ENCODE measurements at regions not wholly inside any gene's neighbourhood (a gene's known extent, or its start where the extent isn't known, plus 50 kb on each side); places are given as distances from the start of the nearest gene placed in this dataset.

DNA sequence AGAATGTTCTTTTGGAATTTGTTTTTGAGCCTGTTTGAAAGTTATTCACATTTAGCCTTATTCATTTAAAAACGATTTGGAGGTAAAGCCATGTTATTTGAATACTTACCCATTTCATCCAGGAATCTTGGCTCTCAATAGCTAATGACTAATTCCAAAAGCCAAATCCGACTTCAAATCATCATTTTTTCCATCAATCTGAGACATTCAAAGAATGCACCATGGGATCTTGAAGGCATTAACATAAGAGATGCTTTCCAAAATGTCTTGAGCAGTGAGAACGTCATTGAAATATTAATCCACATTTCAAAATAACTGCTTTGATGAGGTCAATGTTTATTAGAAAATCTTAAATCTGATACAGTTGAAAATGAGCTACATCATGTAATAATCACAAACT lies 617.0 kb upstream of the RORB start:
- TF ChIP-seq, protein P1, sequence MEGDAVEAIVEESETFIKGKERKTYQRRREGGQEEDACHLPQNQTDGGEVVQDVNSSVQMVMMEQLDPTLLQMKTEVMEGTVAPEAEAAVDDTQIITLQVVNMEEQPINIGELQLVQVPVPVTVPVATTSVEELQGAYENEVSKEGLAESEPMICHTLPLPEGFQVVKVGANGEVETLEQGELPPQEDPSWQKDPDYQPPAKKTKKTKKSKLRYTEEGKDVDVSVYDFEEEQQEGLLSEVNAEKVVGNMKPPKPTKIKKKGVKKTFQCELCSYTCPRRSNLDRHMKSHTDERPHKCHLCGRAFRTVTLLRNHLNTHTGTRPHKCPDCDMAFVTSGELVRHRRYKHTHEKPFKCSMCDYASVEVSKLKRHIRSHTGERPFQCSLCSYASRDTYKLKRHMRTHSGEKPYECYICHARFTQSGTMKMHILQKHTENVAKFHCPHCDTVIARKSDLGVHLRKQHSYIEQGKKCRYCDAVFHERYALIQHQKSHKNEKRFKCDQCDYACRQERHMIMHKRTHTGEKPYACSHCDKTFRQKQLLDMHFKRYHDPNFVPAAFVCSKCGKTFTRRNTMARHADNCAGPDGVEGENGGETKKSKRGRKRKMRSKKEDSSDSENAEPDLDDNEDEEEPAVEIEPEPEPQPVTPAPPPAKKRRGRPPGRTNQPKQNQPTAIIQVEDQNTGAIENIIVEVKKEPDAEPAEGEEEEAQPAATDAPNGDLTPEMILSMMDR (IDR thresholded peaks at IDR 0.05), result no peak
- TF ChIP-seq POLR2A (IDR thresholded peaks at IDR 0.05) (no peak), POLR2AphosphoS5 (IDR thresholded peaks at IDR 0.05) (no peak)

Data from stomach (tissue), 4 donors.